ENCODE measurements at regions not wholly inside any gene's neighbourhood (a gene's known extent, or its start where the extent isn't known, plus 50 kb on each side); places are given as distances from the start of the nearest gene placed in this dataset.

GRCh38 chr10:36224431-36224985, 582.4 kb upstream of the FZD8 start:
- no peak for TF ChIP-seq EGR1 (IDR thresholded peaks at IDR 0.05)
- TF ChIP-seq CREB1 (IDR thresholded peaks at IDR 0.05; ENCODE audit: low read depth) = no peak
- TF ChIP-seq CEBPB (IDR thresholded peaks at IDR 0.05) = no peak
- TF ChIP-seq TEAD4 (IDR thresholded peaks at IDR 0.05) = no peak
- TF ChIP-seq EP300 (IDR thresholded peaks at IDR 0.05; ENCODE audit: borderline replicate concordance) = no peak
- no peak for TF ChIP-seq NFIC (IDR thresholded peaks at IDR 0.05)
- no peak for TF ChIP-seq MAX (IDR thresholded peaks at IDR 0.05)
- TF ChIP-seq RAD21 (IDR thresholded peaks at IDR 0.05; ENCODE audit: low read depth) = no peak
- no peak for TF ChIP-seq ZBTB7A (IDR thresholded peaks at IDR 0.05; ENCODE audit: low read depth)
- TF ChIP-seq REST (IDR thresholded peaks at IDR 0.05; ENCODE audit: low read depth) = no peak
- no peak for TF ChIP-seq FOXM1 (IDR thresholded peaks at IDR 0.05; ENCODE audit: borderline replicate concordance, low read depth)
- no peak for TF ChIP-seq TCF12 (IDR thresholded peaks at IDR 0.05; ENCODE audit: low read depth)
- no peak for TF ChIP-seq USF1 (IDR thresholded peaks at IDR 0.05)
- no peak for TF ChIP-seq YY1 (IDR thresholded peaks at IDR 0.05; ENCODE audit: low read depth)

GRCh38 chr10:36221101-36221500, 579.0 kb upstream of the FZD8 start:
- no peak for TF ChIP-seq TAF1 (IDR thresholded peaks at IDR 0.05; ENCODE audit: low read depth)
- TF ChIP-seq YY1 (IDR thresholded peaks at IDR 0.05; ENCODE audit: low read depth) = no peak
- no peak for TF ChIP-seq TCF12 (IDR thresholded peaks at IDR 0.05; ENCODE audit: low read depth)
- TF ChIP-seq CREB1 (IDR thresholded peaks at IDR 0.05; ENCODE audit: low read depth) = no peak
- TF ChIP-seq USF1 (IDR thresholded peaks at IDR 0.05) = no peak
- TF ChIP-seq CEBPB (IDR thresholded peaks at IDR 0.05) = no peak
- TF ChIP-seq EP300 (IDR thresholded peaks at IDR 0.05; ENCODE audit: borderline replicate concordance) = no peak
- no peak for TF ChIP-seq TEAD4 (IDR thresholded peaks at IDR 0.05)
- TF ChIP-seq REST (IDR thresholded peaks at IDR 0.05; ENCODE audit: low read depth) = no peak
- TF ChIP-seq EGR1 (IDR thresholded peaks at IDR 0.05) = no peak
- TF ChIP-seq FOXM1 (IDR thresholded peaks at IDR 0.05; ENCODE audit: borderline replicate concordance, low read depth) = no peak

GRCh38 chr10:36220151-36220550, 578.1 kb upstream of the FZD8 start:
- TF ChIP-seq YY1 (IDR thresholded peaks at IDR 0.05; ENCODE audit: low read depth) (no peak), TEAD4 (IDR thresholded peaks at IDR 0.05) (no peak), MAX (IDR thresholded peaks at IDR 0.05) (no peak), ZBTB7A (IDR thresholded peaks at IDR 0.05; ENCODE audit: low read depth) (no peak), EP300 (IDR thresholded peaks at IDR 0.05; ENCODE audit: borderline replicate concordance) (no peak), TCF12 (IDR thresholded peaks at IDR 0.05; ENCODE audit: low read depth) (no peak), RAD21 (IDR thresholded peaks at IDR 0.05; ENCODE audit: low read depth) (no peak)

- TF ChIP-seq TCF12 (IDR thresholded peaks at IDR 0.05; ENCODE audit: low read depth) (no peak), CEBPB (IDR thresholded peaks at IDR 0.05) (no peak), NFIC (IDR thresholded peaks at IDR 0.05) (no peak), FOXM1 (IDR thresholded peaks at IDR 0.05; ENCODE audit: borderline replicate concordance, low read depth) (no peak), ZBTB7A (IDR thresholded peaks at IDR 0.05; ENCODE audit: low read depth) (no peak), REST (IDR thresholded peaks at IDR 0.05; ENCODE audit: low read depth) (no peak), TEAD4 (IDR thresholded peaks at IDR 0.05) (no peak), USF1 (IDR thresholded peaks at IDR 0.05) (no peak), CREB1 (IDR thresholded peaks at IDR 0.05; ENCODE audit: low read depth) (no peak), EP300 (IDR thresholded peaks at IDR 0.05; ENCODE audit: borderline replicate concordance) (no peak), MAX (IDR thresholded peaks at IDR 0.05) (no peak), TAF1 (IDR thresholded peaks at IDR 0.05; ENCODE audit: low read depth) (no peak), RAD21 (IDR thresholded peaks at IDR 0.05; ENCODE audit: low read depth) (no peak), EGR1 (IDR thresholded peaks at IDR 0.05) (no peak), YY1 (IDR thresholded peaks at IDR 0.05; ENCODE audit: low read depth) (no peak)
Observed at GRCh38 chr10:36211856-36212255, 569.8 kb upstream of the FZD8 start.
